Head of caudate nucleus (tissue), 42 donors: ENCODE measurements at regions not wholly inside any gene's neighbourhood (a gene's known extent, or its start where the extent isn't known, plus 50 kb on each side); places are given as distances from the start of the nearest gene placed in this dataset.
"Not testable (repeated sequence)": the region's sequence is repeated elsewhere in the genome, so short reads cannot be mapped to it uniquely, and the experiment has no call there.

Source experiments
- DNase-seq, 42 donors: peaks; one replicate each; pipeline versions ENCODE4 v3.0.0 to v3.0.0-alpha.2; 2020 to 2021; ENCODE audit warnings: mixed read lengths in 7 of 42
- intact Hi-C: fragments of 100-400 bp; cut with DNase I; formaldehyde crosslinking; loops from one replicate; pipeline ENCODE4 v1.15.0; 2022

- no peak for DNase-seq
- intact Hi-C loops: no loop called here
These were observed 112.1 kb downstream of the CENPF start for GRCh38 chr1:214715126-214715525.

GRCh38 chr1:214717351-214717750 lies 114.4 kb downstream of the CENPF start:
- DNase-seq: no peak
- intact Hi-C loops: no loop called here

GRCh38 chr1:214718724-214719123 lies 115.7 kb downstream of the CENPF start:
- no peak for DNase-seq
- intact Hi-C loops: no loop called here

- DNase-seq: no peak
- intact Hi-C loops: no loop called here
These were observed 116.2 kb downstream of the CENPF start for GRCh38 chr1:214719207-214719606.

GRCh38 chr1:214720561-214720960 lies 117.6 kb downstream of the CENPF start:
- DNase-seq: no peak
- intact Hi-C loops: no loop called here

- no peak for DNase-seq
- intact Hi-C loops: no loop called here
These were observed 124.3 kb downstream of the CENPF start for GRCh38 chr1:214727274-214727673.

- DNase-seq: no peak
These were observed 136.7 kb downstream of the CENPF start for GRCh38 chr1:214739621-214740238.

GRCh38 chr1:214740471-214740870 lies 137.5 kb downstream of the CENPF start:
- DNase-seq: no peak
- intact Hi-C loops: no loop called here

More at GRCh38 chr1:214739621-214740238, 136.7 kb downstream of the CENPF start:
- intact Hi-C loops: no loop called here

- DNase-seq: no peak
- intact Hi-C loops: no loop called here
These were observed 144.1 kb downstream of the CENPF start for GRCh38 chr1:214747050-214747635.

GRCh38 chr1:214753236-214753852 lies 150.3 kb downstream of the CENPF start:
- intact Hi-C loops: no loop called here
- DNase-seq: no peak

- DNase-seq: no peak
- intact Hi-C loops: no loop called here
These were observed 158.0 kb downstream of the CENPF start for GRCh38 chr1:214761030-214761429.

- DNase-seq: no peak
- intact Hi-C loops: no loop called here
These were observed 159.9 kb downstream of the CENPF start for GRCh38 chr1:214762902-214763301.

GRCh38 chr1:214764502-214764901 lies 161.5 kb downstream of the CENPF start:
- DNase-seq: no peak
- intact Hi-C loops: no loop called here

GRCh38 chr1:214767221-214767620 lies 164.2 kb downstream of the CENPF start:
- no peak for DNase-seq
- intact Hi-C loops: no loop called here

- intact Hi-C loops, DNase-seq: not testable (repeated sequence)
These were observed 166.7 kb downstream of the CENPF start for GRCh38 chr1:214769666-214770065.

GRCh38 chr1:214777364-214777763 lies 174.4 kb downstream of the CENPF start:
- DNase-seq: no peak
- intact Hi-C loops: no loop called here

- no peak for DNase-seq
These were observed 189.0 kb downstream of the CENPF start for GRCh38 chr1:214791961-214792360.

GRCh38 chr1:214792527-214793186 lies 189.7 kb downstream of the CENPF start:
- no peak for DNase-seq
- intact Hi-C loops: no loop called here

More at GRCh38 chr1:214791961-214792360, 189.0 kb downstream of the CENPF start:
- intact Hi-C loops: no loop called here

GRCh38 chr1:214793708-214794107 lies 190.7 kb downstream of the CENPF start:
- intact Hi-C loops: no loop called here
- DNase-seq: no peak

- no peak for DNase-seq
- intact Hi-C loops: no loop called here
These were observed 198.2 kb downstream of the CENPF start for GRCh38 chr1:214801191-214801590.
